ENCODE measurements at regions not wholly inside any gene's neighbourhood (a gene's known extent, or its start where the extent isn't known, plus 50 kb on each side); places are given as distances from the start of the nearest gene placed in this dataset.

GRCh38 chr14:84527706-84528105 is 1002.2 kb upstream of the FLRT2 start:
- ATAC-seq (no peak), DNase-seq (no peak)
- Mint-ChIP-seq H3K9me3 (ENCODE audit: low read depth) (peaks cover 8% of the 10 kb centered on the region), H3K4me1 (no peaks in the 10 kb centered on the region), H3K36me3 (no peaks in the 10 kb centered on the region), H3K27ac (no peak overlapping the region), H3K27me3 (no peaks in the 10 kb centered on the region), H3K4me3 (no peak overlapping the region)
- CTCF ChIA-PET: no interaction called here

DNA sequence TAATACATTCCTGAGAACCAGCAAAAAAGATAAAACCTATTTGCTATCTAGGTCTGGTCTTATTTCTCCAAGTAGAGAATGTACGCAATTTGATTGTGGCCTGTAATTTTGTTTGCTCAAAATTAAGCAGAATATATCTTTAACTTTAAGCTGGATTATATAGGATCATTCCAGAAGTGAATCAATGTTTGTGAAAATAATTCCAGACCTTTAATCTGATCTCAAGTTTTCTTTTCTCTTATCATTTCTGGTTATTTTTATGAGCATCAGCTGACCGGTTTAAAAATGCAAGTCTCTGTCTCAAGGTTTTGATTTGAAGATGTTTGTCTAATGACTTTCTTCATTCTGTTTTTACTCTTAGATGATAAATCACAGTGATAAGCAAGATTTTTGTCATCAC is 997.9 kb upstream of the FLRT2 start:
- DNase-seq (no peak), ATAC-seq (no peak)
- no peaks in the 10 kb centered on the region for H3K4me1 Mint-ChIP-seq
- no peak overlapping the region for H3K4me3 Mint-ChIP-seq
- CTCF ChIA-PET: interaction anchor here (1.1 kb wide), 1 partner anchor 12 kb away, joined by 3 read pairs; no protein-coding TSS in a partner anchor
- no peak overlapping the region for H3K27ac Mint-ChIP-seq
- H3K27me3 Mint-ChIP-seq: no peaks in the 10 kb centered on the region
- no peaks in the 10 kb centered on the region for H3K36me3 Mint-ChIP-seq
- H3K9me3 Mint-ChIP-seq (ENCODE audit: low read depth): peaks cover 4% of the 10 kb centered on the region

DNA sequence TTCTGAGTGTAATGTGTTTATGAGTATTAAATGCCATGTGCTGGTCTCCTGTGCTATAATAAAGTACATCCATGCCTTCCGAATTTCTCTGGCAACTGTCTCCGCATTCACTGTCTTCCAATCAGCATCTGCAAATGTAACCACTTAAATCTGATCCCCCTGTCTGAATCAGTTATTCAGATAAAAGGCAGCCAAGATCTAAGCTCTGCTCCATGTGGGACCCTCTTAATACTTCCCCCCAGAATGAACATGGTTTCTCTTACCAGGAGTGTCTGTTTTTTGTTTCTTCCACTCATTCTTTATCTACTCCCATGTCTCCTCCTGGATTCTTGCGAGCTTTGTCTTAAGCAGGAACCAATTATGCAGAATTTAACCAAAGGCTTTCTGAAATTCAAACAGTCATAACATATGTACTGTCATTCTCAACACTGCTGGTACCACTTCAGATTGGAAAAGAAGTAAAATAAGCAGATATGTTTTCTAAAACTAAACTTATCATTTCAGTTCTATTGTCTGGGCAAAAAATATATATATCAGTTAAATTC is 996.7 kb upstream of the FLRT2 start:
- no peaks in the 10 kb centered on the region for H3K27me3 Mint-ChIP-seq
- CTCF ChIA-PET: interaction anchor here (1.1 kb wide), 1 partner anchor 11 kb away, joined by 3 read pairs; no protein-coding TSS in a partner anchor
- no peaks in the 10 kb centered on the region for H3K36me3 Mint-ChIP-seq
- H3K4me3 Mint-ChIP-seq: no peak overlapping the region
- peaks cover 4% of the 10 kb centered on the region for H3K9me3 Mint-ChIP-seq (ENCODE audit: low read depth)
- no peak for ATAC-seq
- no peak for DNase-seq
- H3K27ac Mint-ChIP-seq: no peak overlapping the region
- no peaks in the 10 kb centered on the region for H3K4me1 Mint-ChIP-seq

GRCh38 chr14:84533791-84534190 is 996.2 kb upstream of the FLRT2 start:
- ATAC-seq: no peak
- CTCF ChIA-PET: no interaction called here
- no peaks in the 10 kb centered on the region for H3K36me3 Mint-ChIP-seq
- H3K4me3 Mint-ChIP-seq: no peak overlapping the region
- no peaks in the 10 kb centered on the region for H3K27me3 Mint-ChIP-seq
- no peaks in the 10 kb centered on the region for H3K4me1 Mint-ChIP-seq
- peaks cover 4% of the 10 kb centered on the region for H3K9me3 Mint-ChIP-seq (ENCODE audit: low read depth)
- no peak for DNase-seq
- no peak overlapping the region for H3K27ac Mint-ChIP-seq

GRCh38 chr14:84535484-84535883 is 994.5 kb upstream of the FLRT2 start:
- Mint-ChIP-seq H3K27ac (no peak overlapping the region), H3K4me3 (no peak overlapping the region), H3K9me3 (ENCODE audit: low read depth) (peaks cover 4% of the 10 kb centered on the region), H3K4me1 (no peaks in the 10 kb centered on the region), H3K36me3 (no peaks in the 10 kb centered on the region), H3K27me3 (no peaks in the 10 kb centered on the region)
- no peak for ATAC-seq
- DNase-seq: no peak
- CTCF ChIA-PET: no interaction called here

DNA sequence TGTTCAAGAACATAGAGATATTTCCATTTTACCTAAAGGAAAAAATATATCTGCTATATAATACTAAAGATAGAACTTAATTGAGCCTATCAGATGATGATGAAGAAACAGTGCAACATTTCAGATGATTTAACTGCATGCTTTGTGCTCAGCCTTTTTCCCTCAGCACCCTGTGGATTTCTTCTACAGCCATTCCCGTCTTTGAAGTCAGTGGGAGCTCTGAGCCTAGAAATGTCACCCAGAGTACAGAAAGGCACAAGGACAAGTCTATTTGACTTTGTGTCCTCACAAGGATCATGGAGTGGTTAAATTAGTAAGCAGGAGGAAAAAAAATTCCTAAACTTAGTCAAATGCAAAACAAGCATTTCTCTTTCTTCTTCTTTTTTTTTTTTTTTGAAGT is 994.0 kb upstream of the FLRT2 start:
- Mint-ChIP-seq H3K27ac (no peak overlapping the region), H3K27me3 (no peaks in the 10 kb centered on the region), H3K9me3 (ENCODE audit: low read depth) (peaks cover 4% of the 10 kb centered on the region), H3K4me1 (no peaks in the 10 kb centered on the region), H3K4me3 (no peak overlapping the region), H3K36me3 (no peaks in the 10 kb centered on the region)
- DNase-seq (no peak), ATAC-seq (no peak)
- CTCF ChIA-PET: no interaction called here

- no peaks in the 10 kb centered on the region for H3K36me3 Mint-ChIP-seq
- ATAC-seq: no peak
- CTCF ChIA-PET: no interaction called here
Measured at GRCh38 chr14:84541018-84541417, 988.9 kb upstream of the FLRT2 start.

GRCh38 chr14:84543859-84544258 is 986.1 kb upstream of the FLRT2 start:
- no peaks in the 10 kb centered on the region for H3K4me1 Mint-ChIP-seq

More at GRCh38 chr14:84541018-84541417, 988.9 kb upstream of the FLRT2 start:
- Mint-ChIP-seq H3K4me3 (no peak overlapping the region), H3K9me3 (ENCODE audit: low read depth) (peaks cover 2% of the 10 kb centered on the region), H3K27ac (no peak overlapping the region), H3K4me1 (no peaks in the 10 kb centered on the region), H3K27me3 (no peaks in the 10 kb centered on the region)
- no peak for DNase-seq

DNA sequence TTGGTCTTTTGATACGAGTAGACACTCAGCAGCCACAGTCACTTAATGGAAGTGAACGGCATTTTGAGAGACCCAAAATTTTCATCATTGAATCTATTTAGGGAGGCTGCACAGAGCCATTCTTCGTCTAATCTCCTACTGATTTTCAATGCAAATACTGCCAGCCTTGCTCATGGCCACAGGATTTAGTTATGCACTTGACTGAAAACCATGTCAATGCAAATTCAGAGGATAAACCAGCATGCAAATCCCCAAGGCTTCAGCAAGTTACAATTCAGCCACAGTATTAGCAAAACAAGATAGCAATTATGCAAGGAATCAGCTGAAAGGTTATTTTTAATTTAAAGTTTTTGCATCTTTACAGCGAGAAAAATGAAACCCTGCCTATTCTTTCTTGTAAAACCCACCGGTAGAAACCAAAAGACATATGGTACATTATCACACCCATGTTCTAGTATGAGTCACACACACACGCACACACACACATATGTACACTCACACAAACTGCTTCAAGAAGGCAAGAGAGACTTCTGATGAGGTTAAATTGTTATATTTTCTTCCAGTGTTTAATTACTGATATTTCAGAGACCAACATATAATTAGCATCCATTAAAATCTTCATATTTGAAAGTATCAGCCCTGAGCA is 985.3 kb upstream of the FLRT2 start:
- CTCF ChIA-PET: interaction anchor here (1.0 kb wide), 1 partner anchor 12 kb away, joined by 3 read pairs; no protein-coding TSS in a partner anchor
- no peak for ATAC-seq
- no peak overlapping the region for H3K4me3 Mint-ChIP-seq

More at GRCh38 chr14:84543859-84544258, 986.1 kb upstream of the FLRT2 start:
- DNase-seq (no peak), ATAC-seq (no peak)
- H3K36me3 Mint-ChIP-seq: no peaks in the 10 kb centered on the region
- CTCF ChIA-PET: interaction anchor here (1.0 kb wide), 1 partner anchor 11 kb away, joined by 3 read pairs; no protein-coding TSS in a partner anchor
- H3K27ac Mint-ChIP-seq: no peak overlapping the region
- H3K27me3 Mint-ChIP-seq: no peaks in the 10 kb centered on the region
- H3K9me3 Mint-ChIP-seq (ENCODE audit: low read depth): peaks cover 3% of the 10 kb centered on the region
- no peak overlapping the region for H3K4me3 Mint-ChIP-seq

GRCh38 chr14:84546236-84546635 is 983.7 kb upstream of the FLRT2 start:
- no peak for ATAC-seq
- no peak overlapping the region for H3K4me3 Mint-ChIP-seq
- no peaks in the 10 kb centered on the region for H3K27me3 Mint-ChIP-seq
- H3K9me3 Mint-ChIP-seq (ENCODE audit: low read depth): peaks cover 8% of the 10 kb centered on the region
- no peaks in the 10 kb centered on the region for H3K4me1 Mint-ChIP-seq
- CTCF ChIA-PET: no interaction called here
- no peak overlapping the region for H3K27ac Mint-ChIP-seq
- no peak for DNase-seq
- H3K36me3 Mint-ChIP-seq: no peaks in the 10 kb centered on the region

More for the DNA sequence above, 985.3 kb upstream of the FLRT2 start:
- H3K27ac Mint-ChIP-seq: no peak overlapping the region
- no peaks in the 10 kb centered on the region for H3K36me3 Mint-ChIP-seq
- H3K4me1 Mint-ChIP-seq: no peaks in the 10 kb centered on the region
- no peaks in the 10 kb centered on the region for H3K27me3 Mint-ChIP-seq
- no peak for DNase-seq
- peaks cover 5% of the 10 kb centered on the region for H3K9me3 Mint-ChIP-seq (ENCODE audit: low read depth)

DNA sequence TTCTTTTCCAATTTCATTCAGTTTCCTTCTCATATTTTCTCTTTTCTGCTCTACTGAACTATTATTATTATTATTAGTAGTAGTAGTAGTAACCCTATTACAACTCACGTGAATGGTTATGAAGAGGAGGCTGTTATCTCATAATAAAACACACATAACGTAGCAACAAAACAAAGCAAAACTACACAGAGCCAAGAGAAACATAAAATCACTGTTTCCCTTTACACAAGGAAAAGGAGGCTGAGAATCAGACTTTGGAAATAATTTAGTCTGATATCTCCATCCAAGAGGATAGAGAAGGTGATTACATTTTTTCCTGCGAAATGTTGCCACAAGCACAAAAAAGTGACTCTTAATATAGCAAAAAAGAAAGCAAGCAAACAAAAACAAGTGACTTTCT is 975.8 kb upstream of the FLRT2 start:
- CTCF ChIA-PET: no interaction called here
- no peak for ATAC-seq

GRCh38 chr14:84555493-84555892 is 974.5 kb upstream of the FLRT2 start:
- Mint-ChIP-seq H3K4me3 (no peak overlapping the region), H3K36me3 (no peaks in the 10 kb centered on the region), H3K27me3 (no peaks in the 10 kb centered on the region), H3K4me1 (no peaks in the 10 kb centered on the region), H3K27ac (no peak overlapping the region), H3K9me3 (ENCODE audit: low read depth) (peaks cover 2% of the 10 kb centered on the region)
- DNase-seq: no peak
- CTCF ChIA-PET: no interaction called here
- ATAC-seq: no peak

More for the DNA sequence above, 975.8 kb upstream of the FLRT2 start:
- Mint-ChIP-seq H3K9me3 (ENCODE audit: low read depth) (peaks cover 5% of the 10 kb centered on the region), H3K4me3 (no peak overlapping the region), H3K4me1 (no peaks in the 10 kb centered on the region), H3K36me3 (no peaks in the 10 kb centered on the region), H3K27me3 (no peaks in the 10 kb centered on the region), H3K27ac (no peak overlapping the region)
- DNase-seq: no peak

DNA sequence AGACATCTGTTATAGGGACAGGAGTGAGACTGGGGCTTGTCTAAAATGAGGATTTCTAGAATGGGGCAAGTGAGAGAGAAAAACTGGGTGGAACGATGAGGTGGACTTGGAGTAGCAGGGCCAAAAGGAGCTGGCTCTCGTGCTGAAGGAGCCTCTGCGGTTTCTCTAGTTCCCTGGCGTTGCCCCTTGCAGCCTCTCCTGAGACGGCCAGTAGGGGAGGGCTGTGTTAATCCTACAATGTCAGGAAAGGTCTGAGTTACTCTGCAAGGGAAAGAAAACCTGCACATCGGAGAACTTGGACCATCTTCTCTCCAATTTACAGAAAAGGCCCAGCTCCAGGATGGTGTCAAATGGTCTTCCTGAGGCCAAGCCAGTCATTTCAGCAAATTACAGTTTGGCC is 963.8 kb upstream of the FLRT2 start:
- H3K4me3 Mint-ChIP-seq: no peak overlapping the region

GRCh38 chr14:84575681-84576080 is 954.3 kb upstream of the FLRT2 start:
- CTCF ChIA-PET: no interaction called here
- no peaks in the 10 kb centered on the region for H3K27me3 Mint-ChIP-seq
- no peaks in the 10 kb centered on the region for H3K36me3 Mint-ChIP-seq
- no peaks in the 10 kb centered on the region for H3K4me1 Mint-ChIP-seq
- peaks cover 2% of the 10 kb centered on the region for H3K9me3 Mint-ChIP-seq (ENCODE audit: low read depth)
- no peak overlapping the region for H3K27ac Mint-ChIP-seq
- DNase-seq: no peak
- ATAC-seq: no peak
- no peak overlapping the region for H3K4me3 Mint-ChIP-seq

More for the DNA sequence above, 963.8 kb upstream of the FLRT2 start:
- Mint-ChIP-seq H3K4me1 (no peaks in the 10 kb centered on the region), H3K27me3 (no peaks in the 10 kb centered on the region), H3K9me3 (ENCODE audit: low read depth) (peaks cover 9% of the 10 kb centered on the region), H3K27ac (no peak overlapping the region), H3K36me3 (no peaks in the 10 kb centered on the region)
- CTCF ChIA-PET: no interaction called here
- ATAC-seq (no peak), DNase-seq (no peak)

Measured in activated CD8-positive, alpha-beta memory T cell treated with anti-CD3 and anti-CD28 coated beads, Interleukin-2, amount 10 ng/mL, durations not matched to agents 7 days and 5 days (primary cell).